22Rv1 (cell line): ENCODE measurements at regions not wholly inside any gene's neighbourhood (a gene's known extent, or its start where the extent isn't known, plus 50 kb on each side); places are given as distances from the start of the nearest gene placed in this dataset.

ENCODE experiments used
- H3K27ac ChIP-seq: fragments of 450-650 bp; 2 replicates; pipeline ENCODE4 v1.5.1; 2017
- ZFX ChIP-seq: fragments of 450-650 bp; IDR thresholded peaks from 2 replicates; pipeline ENCODE4 v1.6.1; 2017; ENCODE audit warnings: antibody characterized with exemption, borderline replicate concordance
- TF ChIP-seq, protein P1 (sequence below): fragments of 450-650 bp; IDR thresholded peaks from 2 replicates; pipeline ENCODE4 v1.5.1; 2017; ENCODE audit warnings: mild to moderate bottlenecking

GRCh38 chr11:15870911-15871310 is 485.4 kb downstream of the SOX6 start:
- no peak overlapping the region for H3K27ac ChIP-seq
- TF ChIP-seq, protein P1, sequence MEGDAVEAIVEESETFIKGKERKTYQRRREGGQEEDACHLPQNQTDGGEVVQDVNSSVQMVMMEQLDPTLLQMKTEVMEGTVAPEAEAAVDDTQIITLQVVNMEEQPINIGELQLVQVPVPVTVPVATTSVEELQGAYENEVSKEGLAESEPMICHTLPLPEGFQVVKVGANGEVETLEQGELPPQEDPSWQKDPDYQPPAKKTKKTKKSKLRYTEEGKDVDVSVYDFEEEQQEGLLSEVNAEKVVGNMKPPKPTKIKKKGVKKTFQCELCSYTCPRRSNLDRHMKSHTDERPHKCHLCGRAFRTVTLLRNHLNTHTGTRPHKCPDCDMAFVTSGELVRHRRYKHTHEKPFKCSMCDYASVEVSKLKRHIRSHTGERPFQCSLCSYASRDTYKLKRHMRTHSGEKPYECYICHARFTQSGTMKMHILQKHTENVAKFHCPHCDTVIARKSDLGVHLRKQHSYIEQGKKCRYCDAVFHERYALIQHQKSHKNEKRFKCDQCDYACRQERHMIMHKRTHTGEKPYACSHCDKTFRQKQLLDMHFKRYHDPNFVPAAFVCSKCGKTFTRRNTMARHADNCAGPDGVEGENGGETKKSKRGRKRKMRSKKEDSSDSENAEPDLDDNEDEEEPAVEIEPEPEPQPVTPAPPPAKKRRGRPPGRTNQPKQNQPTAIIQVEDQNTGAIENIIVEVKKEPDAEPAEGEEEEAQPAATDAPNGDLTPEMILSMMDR: no peak
- TF ChIP-seq ZFX: no peak

DNA sequence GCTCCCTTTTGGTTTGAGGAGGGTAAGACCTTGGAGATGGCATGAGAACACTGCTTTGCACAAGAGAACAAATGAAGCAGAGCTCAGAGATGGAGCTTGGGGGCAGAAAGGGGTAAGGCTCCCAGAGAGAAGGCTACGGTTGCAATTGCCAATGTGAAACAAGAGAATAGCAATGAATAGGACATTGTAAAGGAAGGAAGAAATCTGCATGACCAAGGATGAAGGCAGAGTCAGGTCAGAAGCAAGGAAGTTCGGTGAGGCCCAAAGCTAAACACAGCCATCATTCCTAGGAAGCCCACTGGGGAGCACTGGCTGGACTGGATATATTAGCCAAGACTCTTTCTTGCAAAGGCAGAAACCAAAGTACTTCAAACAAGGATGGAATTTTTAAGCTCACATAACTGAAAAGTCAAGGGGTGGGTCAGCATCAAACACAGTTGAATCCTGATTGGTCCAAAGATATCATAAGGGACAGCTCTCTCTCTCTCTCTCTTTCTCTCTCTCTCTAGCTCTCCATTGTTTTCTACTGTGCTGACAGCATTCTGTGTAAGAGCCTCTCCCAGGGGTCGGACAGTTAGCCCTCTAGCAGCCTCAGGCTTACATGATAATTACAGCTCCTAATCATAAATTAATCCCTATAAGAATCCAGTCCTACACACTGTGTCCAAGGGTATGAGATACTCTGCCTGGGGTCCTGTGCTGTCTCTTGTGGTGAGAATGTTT is 484.3 kb downstream of the SOX6 start:
- no peak overlapping the region for H3K27ac ChIP-seq
- TF ChIP-seq ZFX: no peak
- TF ChIP-seq, protein P1: no peak

GRCh38 chr11:15873501-15873900 is 482.8 kb downstream of the SOX6 start:
- no peak for TF ChIP-seq ZFX
- TF ChIP-seq, protein P1: no peak
- H3K27ac ChIP-seq: no peak overlapping the region

- H3K27ac ChIP-seq: no peak overlapping the region
- TF ChIP-seq, protein P1: no peak
- TF ChIP-seq ZFX: no peak
Measured at GRCh38 chr11:15874704-15875103, 481.6 kb downstream of the SOX6 start.

DNA sequence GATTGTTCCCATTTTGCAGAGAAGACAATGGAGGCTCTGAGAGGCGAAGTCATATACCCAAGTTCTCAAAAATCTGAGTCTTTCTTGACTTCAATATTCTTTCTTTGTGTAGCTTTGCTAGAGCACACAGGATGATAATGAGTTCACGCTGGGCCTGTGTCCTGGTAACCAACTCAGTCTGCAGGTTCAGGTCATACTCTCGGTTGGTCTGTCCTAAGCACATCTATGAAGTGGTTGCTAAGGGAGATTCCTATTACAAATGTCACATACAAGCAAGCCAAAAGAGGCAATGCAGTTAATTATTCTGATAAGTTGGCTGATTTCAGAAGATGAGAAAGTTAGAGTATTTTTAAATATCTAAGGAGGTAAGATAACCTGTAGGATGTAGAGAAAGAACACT is 481.0 kb downstream of the SOX6 start:
- H3K27ac ChIP-seq: no peak overlapping the region
- TF ChIP-seq ZFX: no peak
- TF ChIP-seq, protein P1: no peak

- H3K27ac ChIP-seq: no peak overlapping the region
- TF ChIP-seq, protein P1: no peak
- no peak for TF ChIP-seq ZFX
Measured at GRCh38 chr11:15875943-15876342, 480.4 kb downstream of the SOX6 start.

DNA sequence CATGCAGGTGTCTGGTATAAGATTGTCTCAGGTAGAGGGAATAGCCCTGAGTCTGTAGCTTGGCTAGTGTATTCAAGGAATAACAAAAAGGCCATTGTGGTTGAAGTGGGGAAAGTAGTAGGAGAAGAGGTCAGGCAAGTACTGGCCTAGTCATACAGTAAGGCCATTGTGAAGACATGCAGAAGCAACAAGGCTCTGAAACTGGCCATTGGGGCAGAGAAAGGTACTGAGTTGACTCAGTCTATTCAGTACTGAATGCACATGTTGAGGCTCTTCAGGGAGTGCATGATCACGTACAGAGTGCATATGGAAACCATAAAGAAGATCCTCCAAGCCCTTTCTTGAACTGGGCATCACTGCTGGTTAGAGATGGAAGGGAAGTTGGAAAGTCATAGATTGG is 477.6 kb downstream of the SOX6 start:
- TF ChIP-seq, protein P1: no peak
- no peak for TF ChIP-seq ZFX

More for the DNA sequence above, 477.6 kb downstream of the SOX6 start:
- no peak overlapping the region for H3K27ac ChIP-seq
